HUES48 (cell line): ENCODE measurements at regions not wholly inside any gene's neighbourhood (a gene's known extent, or its start where the extent isn't known, plus 50 kb on each side); places are given as distances from the start of the nearest gene placed in this dataset.

Experiments
- H3K27ac ChIP-seq: one replicate; pipeline ENCODE4 v1.7.0; 2013; ENCODE audit warnings: low read depth, low read length, inconsistent platforms
- H3K27me3 ChIP-seq: 2 replicates; pipeline ENCODE4 v1.6.1; 2013; ENCODE audit warnings: mild to moderate bottlenecking, low read length; ENCODE audit not compliant: control insufficient read depth, insufficient read depth
- H3K36me3 ChIP-seq: 2 replicates; pipeline ENCODE4 v1.6.1; 2013; ENCODE audit warnings: low read length; ENCODE audit not compliant: control insufficient read depth, insufficient read depth
- H3K4me1 ChIP-seq: 2 replicates; pipeline ENCODE4 v1.6.1; 2013; ENCODE audit warnings: mild to moderate bottlenecking, low read length; ENCODE audit not compliant: control insufficient read depth, insufficient read depth
- H3K4me3 ChIP-seq: 2 replicates; pipeline ENCODE4 v1.5.1; 2013; ENCODE audit warnings: mild to moderate bottlenecking, low read depth, low read length
- H3K9ac ChIP-seq: 2 replicates; pipeline ENCODE4 v1.6.1; 2013; ENCODE audit warnings: mild to moderate bottlenecking, low read depth, low read length, moderate library complexity
- H3K9me3 ChIP-seq: 2 replicates; pipeline ENCODE4 v1.6.1; 2013; ENCODE audit warnings: low read length; ENCODE audit not compliant: control insufficient read depth, insufficient read depth

- Histone ChIP-seq H3K9ac (no peak overlapping the region), H3K4me3 (no peak overlapping the region), H3K27ac (no peak overlapping the region), H3K4me1 (peaks cover 4% of the 10 kb centered on the region; the same call in 1 of the 2 replicates), H3K27me3 (no peaks in the 10 kb centered on the region), H3K9me3 (no peaks in the 10 kb centered on the region), H3K36me3 (no peaks in the 10 kb centered on the region)
Measured at GRCh38 chr7:41466760-41467384, 236.0 kb downstream of the INHBA start.

- Histone ChIP-seq H3K9ac (no peak overlapping the region), H3K27ac (no peak overlapping the region), H3K4me3 (no peak overlapping the region), H3K27me3 (no peaks in the 10 kb centered on the region), H3K9me3 (no peaks in the 10 kb centered on the region), H3K36me3 (no peaks in the 10 kb centered on the region), H3K4me1 (no peaks in the 10 kb centered on the region)
Measured at GRCh38 chr7:41465571-41465970, 237.3 kb downstream of the INHBA start.

- no peaks in the 10 kb centered on the region for H3K36me3 ChIP-seq
- no peaks in the 10 kb centered on the region for H3K4me1 ChIP-seq
- no peak overlapping the region for H3K4me3 ChIP-seq
- no peak overlapping the region for H3K9ac ChIP-seq
- no peaks in the 10 kb centered on the region for H3K9me3 ChIP-seq
- H3K27me3 ChIP-seq = no peaks in the 10 kb centered on the region
- H3K27ac ChIP-seq = no peak overlapping the region
Measured at GRCh38 chr7:41463770-41464470, 239.0 kb downstream of the INHBA start.

GRCh38 chr7:41459623-41460261, 243.1 kb downstream of the INHBA start:
- no peak overlapping the region for H3K4me3 ChIP-seq
- no peak overlapping the region for H3K9ac ChIP-seq
- no peaks in the 10 kb centered on the region for H3K36me3 ChIP-seq
- H3K27ac ChIP-seq = no peak overlapping the region
- H3K9me3 ChIP-seq = no peaks in the 10 kb centered on the region
- no peaks in the 10 kb centered on the region for H3K27me3 ChIP-seq
- H3K4me1 ChIP-seq = no peaks in the 10 kb centered on the region

GRCh38 chr7:41459183-41459582, 243.7 kb downstream of the INHBA start:
- Histone ChIP-seq H3K36me3 (no peaks in the 10 kb centered on the region), H3K27me3 (no peaks in the 10 kb centered on the region), H3K9me3 (no peaks in the 10 kb centered on the region), H3K27ac (no peak overlapping the region), H3K9ac (no peak overlapping the region), H3K4me3 (no peak overlapping the region), H3K4me1 (no peaks in the 10 kb centered on the region)

- Histone ChIP-seq H3K27me3 (no peaks in the 10 kb centered on the region), H3K9ac (no peak overlapping the region), H3K27ac (no peak overlapping the region), H3K9me3 (no peaks in the 10 kb centered on the region), H3K4me1 (no peaks in the 10 kb centered on the region), H3K36me3 (no peaks in the 10 kb centered on the region), H3K4me3 (no peak overlapping the region)
Measured at GRCh38 chr7:41457832-41458437, 245.0 kb downstream of the INHBA start.

- Histone ChIP-seq H3K36me3 (no peaks in the 10 kb centered on the region), H3K27ac (no peak overlapping the region), H3K27me3 (no peaks in the 10 kb centered on the region), H3K9ac (no peak overlapping the region), H3K4me1 (peaks cover 6% of the 10 kb centered on the region; the same call in 1 of the 2 replicates), H3K9me3 (no peaks in the 10 kb centered on the region), H3K4me3 (no peak overlapping the region)
Measured at GRCh38 chr7:41451826-41452225, 251.1 kb downstream of the INHBA start.

- H3K27ac ChIP-seq = no peak overlapping the region
- H3K9ac ChIP-seq = no peak overlapping the region
- no peak overlapping the region for H3K4me3 ChIP-seq
- H3K36me3 ChIP-seq = no peaks in the 10 kb centered on the region
- no peaks in the 10 kb centered on the region for H3K27me3 ChIP-seq
- H3K9me3 ChIP-seq = no peaks in the 10 kb centered on the region
- peaks cover 23% of the 10 kb centered on the region for H3K4me1 ChIP-seq
Measured at GRCh38 chr7:41449694-41450093, 253.2 kb downstream of the INHBA start.

GRCh38 chr7:41449286-41449685, 253.6 kb downstream of the INHBA start:
- H3K4me1 ChIP-seq = peaks cover 23% of the 10 kb centered on the region
- no peak overlapping the region for H3K9ac ChIP-seq
- H3K36me3 ChIP-seq = no peaks in the 10 kb centered on the region
- no peaks in the 10 kb centered on the region for H3K27me3 ChIP-seq
- H3K9me3 ChIP-seq = no peaks in the 10 kb centered on the region
- H3K27ac ChIP-seq = no peak overlapping the region
- no peak overlapping the region for H3K4me3 ChIP-seq

GRCh38 chr7:41448104-41448503, 254.8 kb downstream of the INHBA start:
- no peaks in the 10 kb centered on the region for H3K27me3 ChIP-seq
- H3K27ac ChIP-seq = no peak overlapping the region
- no peak overlapping the region for H3K4me3 ChIP-seq
- H3K36me3 ChIP-seq = no peaks in the 10 kb centered on the region
- H3K9ac ChIP-seq = no peak overlapping the region
- H3K4me1 ChIP-seq = peaks cover 23% of the 10 kb centered on the region
- no peaks in the 10 kb centered on the region for H3K9me3 ChIP-seq
